ENCODE measurements at regions not wholly inside any gene's neighbourhood (a gene's known extent, or its start where the extent isn't known, plus 50 kb on each side); places are given as distances from the start of the nearest gene placed in this dataset.

DNA sequence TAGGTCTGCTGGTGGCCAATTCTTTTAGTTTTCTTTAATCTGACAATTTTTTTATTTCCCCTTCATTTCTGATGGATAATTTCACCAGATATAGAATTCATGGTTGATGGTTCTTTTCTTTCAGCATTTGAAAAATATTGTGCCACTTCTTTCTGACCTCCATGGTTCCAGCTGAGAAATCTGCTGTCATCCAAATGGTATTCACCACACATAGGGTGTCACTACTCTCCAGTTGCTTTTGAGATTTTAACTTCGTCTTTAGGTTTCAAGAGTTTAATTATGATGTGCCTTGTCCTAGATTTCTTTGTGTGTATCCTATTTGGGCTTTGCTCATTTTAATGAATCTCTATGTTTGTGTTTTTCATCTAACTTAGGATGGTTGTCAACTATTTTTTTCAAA lies 488.6 kb upstream of the HS6ST1 start (continued):
- TF ChIP-seq TEAD4 (IDR thresholded peaks at IDR 0.05; ENCODE audit: borderline replicate concordance, insufficient read depth) (no peak), ELF1 (IDR thresholded peaks at IDR 0.05) (no peak), TAF1 (IDR thresholded peaks at IDR 0.05; ENCODE audit: borderline replicate concordance, low read depth, low read length) (no peak), NRF1 (IDR thresholded peaks at IDR 0.05; ENCODE audit: low read depth, low read length) (no peak), RXRA (IDR thresholded peaks at IDR 0.05; ENCODE audit: borderline replicate concordance, low read depth) (no peak), YY1 (IDR thresholded peaks at IDR 0.05; ENCODE audit: low read depth) (no peak), GATA2 (CRISPR knock-in tag; IDR thresholded peaks at IDR 0.05) (no peak)

DNA sequence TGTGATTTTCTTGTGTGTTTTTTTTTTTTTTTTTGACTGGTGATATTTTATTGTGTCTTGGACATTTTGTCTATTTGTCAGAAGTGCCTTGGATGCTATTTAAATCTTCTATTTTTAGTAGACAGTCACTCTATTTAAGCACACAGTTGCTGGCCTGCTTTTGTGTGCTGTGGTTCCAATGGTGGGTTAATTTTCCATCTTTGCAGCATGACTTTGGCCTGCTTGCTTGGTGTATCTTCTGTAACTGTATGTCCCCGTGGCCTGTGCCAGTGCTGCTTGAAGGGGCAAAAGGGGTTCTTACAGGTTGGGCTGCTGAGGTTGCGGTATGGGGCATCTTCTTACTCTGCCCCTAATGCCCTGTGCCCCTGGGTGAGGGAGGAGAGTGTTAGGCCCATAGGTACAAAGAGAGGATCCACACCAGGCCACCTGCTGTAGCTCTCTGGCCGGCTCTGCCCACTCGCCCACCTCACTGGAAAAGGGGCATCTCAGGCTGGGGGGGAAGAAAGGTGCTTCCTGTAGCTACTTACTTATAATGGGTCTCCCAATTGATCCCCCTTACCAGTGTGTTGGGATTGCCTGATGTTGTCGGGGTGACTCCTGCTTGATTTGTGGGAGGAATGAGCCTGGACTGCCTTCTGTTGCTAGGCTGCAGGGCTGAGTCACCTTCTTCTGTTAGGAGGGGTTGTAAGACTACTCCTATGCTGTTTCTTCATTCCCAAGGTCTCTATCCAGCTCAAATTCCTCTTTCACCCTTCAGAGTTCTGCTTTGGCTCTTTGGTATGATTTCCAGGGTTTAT lies 490.0 kb upstream of the HS6ST1 start:
- Histone ChIP-seq H3K9me3 (no peaks in the 10 kb centered on the region), H3K9me2 (no peaks in the 10 kb centered on the region), H3K27me3 (ENCODE audit: insufficient read depth) (no peaks in the 10 kb centered on the region), H3K27ac (ENCODE audit: low read depth in 2 of 2, low read length in 1 of 2) (no peak overlapping the region), H3K4me2 (no peak overlapping the region), H3K9ac (no peak overlapping the region), H3F3A (replicated peaks; ENCODE audit: insufficient read depth) (no peaks in the 10 kb centered on the region), H3K79me2 (ENCODE audit: insufficient read depth) (no peaks in the 10 kb centered on the region), H3K4me1 (ENCODE audit: control insufficient read depth in 1 of 2, insufficient read depth in 2 of 2, low read depth in 1 of 2, low read length in 1 of 2) (peaks cover 0 to 3% of the 10 kb centered on the region in 2 experiments; a peak in 1 of 4 replicates), H3K4me3 (ENCODE audit: low read depth in 2 of 2, low read length in 1 of 2) (no peak overlapping the region), H4K20me1 (ENCODE audit: insufficient read depth) (no peaks in the 10 kb centered on the region), H2AFZ (ENCODE audit: low read depth) (no peak overlapping the region), H3K36me3 (replicated peaks in 1 of 2; ENCODE audit: control insufficient read depth in 1 of 2, insufficient read depth in 2 of 2, low read length in 1 of 2) (no peaks in the 10 kb centered on the region)
- POLR2A ChIA-PET, result no interaction called here
- TF ChIP-seq, protein P1, sequence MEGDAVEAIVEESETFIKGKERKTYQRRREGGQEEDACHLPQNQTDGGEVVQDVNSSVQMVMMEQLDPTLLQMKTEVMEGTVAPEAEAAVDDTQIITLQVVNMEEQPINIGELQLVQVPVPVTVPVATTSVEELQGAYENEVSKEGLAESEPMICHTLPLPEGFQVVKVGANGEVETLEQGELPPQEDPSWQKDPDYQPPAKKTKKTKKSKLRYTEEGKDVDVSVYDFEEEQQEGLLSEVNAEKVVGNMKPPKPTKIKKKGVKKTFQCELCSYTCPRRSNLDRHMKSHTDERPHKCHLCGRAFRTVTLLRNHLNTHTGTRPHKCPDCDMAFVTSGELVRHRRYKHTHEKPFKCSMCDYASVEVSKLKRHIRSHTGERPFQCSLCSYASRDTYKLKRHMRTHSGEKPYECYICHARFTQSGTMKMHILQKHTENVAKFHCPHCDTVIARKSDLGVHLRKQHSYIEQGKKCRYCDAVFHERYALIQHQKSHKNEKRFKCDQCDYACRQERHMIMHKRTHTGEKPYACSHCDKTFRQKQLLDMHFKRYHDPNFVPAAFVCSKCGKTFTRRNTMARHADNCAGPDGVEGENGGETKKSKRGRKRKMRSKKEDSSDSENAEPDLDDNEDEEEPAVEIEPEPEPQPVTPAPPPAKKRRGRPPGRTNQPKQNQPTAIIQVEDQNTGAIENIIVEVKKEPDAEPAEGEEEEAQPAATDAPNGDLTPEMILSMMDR (IDR thresholded peaks at IDR 0.05), result no peak
- TF ChIP-seq RAD21 (IDR thresholded peaks at IDR 0.05; ENCODE audit: low read length), result no peak
- CTCF ChIA-PET, result no interaction called here
- WGBS (ENCODE audit: low lambda C conversion rate), result 15% methylated on average over 3 of the region's 5 CpGs
- DNase-seq, result no peak

DNA sequence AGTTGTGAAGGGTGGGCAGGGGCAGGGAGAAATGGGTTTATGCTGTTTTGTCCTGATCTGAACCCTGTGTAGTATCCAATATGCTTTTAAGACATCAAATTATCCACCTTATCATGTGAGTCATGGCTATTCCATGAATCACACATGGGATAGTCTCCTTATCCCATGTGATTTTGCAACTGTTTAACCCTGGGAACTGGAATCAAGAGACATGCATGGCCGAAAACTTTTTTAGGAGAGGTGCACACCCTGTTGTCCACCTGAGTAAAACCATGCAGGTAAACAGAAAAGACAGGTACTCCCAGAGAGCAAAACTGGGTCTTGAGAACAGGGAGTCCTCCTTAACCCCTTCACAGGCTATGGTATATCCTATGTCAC lies 490.6 kb upstream of the HS6ST1 start:
- Histone ChIP-seq H3K9ac (no peak overlapping the region), H3K9me3 (no peaks in the 10 kb centered on the region), H3F3A (replicated peaks; ENCODE audit: insufficient read depth) (no peaks in the 10 kb centered on the region), H3K4me2 (no peak overlapping the region), H3K79me2 (ENCODE audit: insufficient read depth) (no peaks in the 10 kb centered on the region), H3K36me3 (replicated peaks in 1 of 2; ENCODE audit: control insufficient read depth in 1 of 2, insufficient read depth in 2 of 2, low read length in 1 of 2) (no peaks in the 10 kb centered on the region), H3K9me2 (no peaks in the 10 kb centered on the region), H2AFZ (ENCODE audit: low read depth) (no peak overlapping the region), H3K27ac (ENCODE audit: low read depth in 2 of 2, low read length in 1 of 2) (no peak overlapping the region), H3K27me3 (ENCODE audit: insufficient read depth) (no peaks in the 10 kb centered on the region), H3K4me3 (ENCODE audit: low read depth in 2 of 2, low read length in 1 of 2) (no peak overlapping the region), H4K20me1 (ENCODE audit: insufficient read depth) (no peaks in the 10 kb centered on the region), H3K4me1 (ENCODE audit: control insufficient read depth in 1 of 2, insufficient read depth in 2 of 2, low read depth in 1 of 2, low read length in 1 of 2) (peaks cover 0 to 5% of the 10 kb centered on the region in 2 experiments; a peak in 1 of 4 replicates)
- 45% methylated on average over 1 of the region's 1 CpG for WGBS (ENCODE audit: low lambda C conversion rate)
- DNase-seq, result no peak
- POLR2A ChIA-PET, result no interaction called here
- CTCF ChIA-PET, result no interaction called here
- TF ChIP-seq, protein P2, sequence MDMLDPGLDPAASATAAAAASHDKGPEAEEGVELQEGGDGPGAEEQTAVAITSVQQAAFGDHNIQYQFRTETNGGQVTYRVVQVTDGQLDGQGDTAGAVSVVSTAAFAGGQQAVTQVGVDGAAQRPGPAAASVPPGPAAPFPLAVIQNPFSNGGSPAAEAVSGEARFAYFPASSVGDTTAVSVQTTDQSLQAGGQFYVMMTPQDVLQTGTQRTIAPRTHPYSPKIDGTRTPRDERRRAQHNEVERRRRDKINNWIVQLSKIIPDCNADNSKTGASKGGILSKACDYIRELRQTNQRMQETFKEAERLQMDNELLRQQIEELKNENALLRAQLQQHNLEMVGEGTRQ (IDR thresholded peaks at IDR 0.05; ENCODE audit: borderline replicate concordance, low read depth, low read length), result no peak
- TF ChIP-seq NFIC (IDR thresholded peaks at IDR 0.05; ENCODE audit: borderline replicate concordance), result no peak
- TF ChIP-seq MEF2A (IDR thresholded peaks at IDR 0.05; ENCODE audit: borderline replicate concordance, low read depth), result no peak
- TF ChIP-seq YY1 (IDR thresholded peaks at IDR 0.05; ENCODE audit: low read depth), result no peak
- TF ChIP-seq ELF1 (IDR thresholded peaks at IDR 0.05), result no peak
- TF ChIP-seq, protein P3, sequence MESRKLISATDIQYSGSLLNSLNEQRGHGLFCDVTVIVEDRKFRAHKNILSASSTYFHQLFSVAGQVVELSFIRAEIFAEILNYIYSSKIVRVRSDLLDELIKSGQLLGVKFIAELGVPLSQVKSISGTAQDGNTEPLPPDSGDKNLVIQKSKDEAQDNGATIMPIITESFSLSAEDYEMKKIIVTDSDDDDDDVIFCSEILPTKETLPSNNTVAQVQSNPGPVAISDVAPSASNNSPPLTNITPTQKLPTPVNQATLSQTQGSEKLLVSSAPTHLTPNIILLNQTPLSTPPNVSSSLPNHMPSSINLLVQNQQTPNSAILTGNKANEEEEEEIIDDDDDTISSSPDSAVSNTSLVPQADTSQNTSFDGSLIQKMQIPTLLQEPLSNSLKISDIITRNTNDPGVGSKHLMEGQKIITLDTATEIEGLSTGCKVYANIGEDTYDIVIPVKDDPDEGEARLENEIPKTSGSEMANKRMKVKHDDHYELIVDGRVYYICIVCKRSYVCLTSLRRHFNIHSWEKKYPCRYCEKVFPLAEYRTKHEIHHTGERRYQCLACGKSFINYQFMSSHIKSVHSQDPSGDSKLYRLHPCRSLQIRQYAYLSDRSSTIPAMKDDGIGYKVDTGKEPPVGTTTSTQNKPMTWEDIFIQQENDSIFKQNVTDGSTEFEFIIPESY (IDR thresholded peaks at IDR 0.05; ENCODE audit: borderline replicate concordance, low read depth), result no peak
- TF ChIP-seq JUND (IDR thresholded peaks at IDR 0.05), result no peak
- TF ChIP-seq FOXM1 (IDR thresholded peaks at IDR 0.05; ENCODE audit: low read depth), result no peak
- TF ChIP-seq EP300 (IDR thresholded peaks at IDR 0.05; ENCODE audit: borderline replicate concordance in 1 of 2, low read depth in 1 of 2, low read length in 1 of 2), result no peak
- no peak for TF ChIP-seq POLR2AphosphoS5 (IDR thresholded peaks at IDR 0.05; ENCODE audit: low read depth, low read length)
- TF ChIP-seq TAF1 (IDR thresholded peaks at IDR 0.05; ENCODE audit: borderline replicate concordance, low read depth, low read length), result no peak
- TF ChIP-seq, protein P4, sequence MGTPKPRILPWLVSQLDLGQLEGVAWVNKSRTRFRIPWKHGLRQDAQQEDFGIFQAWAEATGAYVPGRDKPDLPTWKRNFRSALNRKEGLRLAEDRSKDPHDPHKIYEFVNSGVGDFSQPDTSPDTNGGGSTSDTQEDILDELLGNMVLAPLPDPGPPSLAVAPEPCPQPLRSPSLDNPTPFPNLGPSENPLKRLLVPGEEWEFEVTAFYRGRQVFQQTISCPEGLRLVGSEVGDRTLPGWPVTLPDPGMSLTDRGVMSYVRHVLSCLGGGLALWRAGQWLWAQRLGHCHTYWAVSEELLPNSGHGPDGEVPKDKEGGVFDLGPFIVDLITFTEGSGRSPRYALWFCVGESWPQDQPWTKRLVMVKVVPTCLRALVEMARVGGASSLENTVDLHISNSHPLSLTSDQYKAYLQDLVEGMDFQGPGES (IDR thresholded peaks at IDR 0.05; ENCODE audit: low read depth, low read length), result no peak
- TF ChIP-seq CHD2 (IDR thresholded peaks at IDR 0.05; ENCODE audit: low read length, partially characterized antibody), result no peak
- TF ChIP-seq RFX5 (IDR thresholded peaks at IDR 0.05; ENCODE audit: low read length), result no peak
- TF ChIP-seq SMC3 (IDR thresholded peaks at IDR 0.05; ENCODE audit: low read depth, low read length), result no peak

Measured in SK-N-SH (cell line).